Lower leg skin (tissue), 4 donors: ENCODE measurements at regions not wholly inside any gene's neighbourhood (a gene's known extent, or its start where the extent isn't known, plus 50 kb on each side); places are given as distances from the start of the nearest gene placed in this dataset.

Experiments
- DNase-seq, 2 donors: peaks; one replicate each; pipeline ENCODE4 v3.0.0-alpha.2; 2019; ENCODE audit warnings: low spot score in 2 of 2
- H3K4me3 ChIP-seq: fragments of 200-600 bp; sonication (generic); 2 replicates; pipeline ENCODE4 v1.5.1; 2017; ENCODE audit warnings: mild to moderate bottlenecking, low read depth; ENCODE audit not compliant: poor library complexity, severe bottlenecking
- CTCF ChIP-seq, 3 donors: fragments of 450-650 bp; IDR thresholded peaks; one replicate each; pipeline ENCODE4 v1.5.1; 2016; ENCODE audit warnings: antibody characterized with exemption in 3 of 3, mild to moderate bottlenecking in 3 of 3, moderate library complexity in 2 of 3
- POLR2A ChIP-seq, 2 donors: fragments of 450-650 bp; IDR thresholded peaks; one replicate each; pipeline ENCODE4 v1.6.1; 2016 to 2017; ENCODE audit warnings: antibody characterized with exemption in 2 of 2, mild to moderate bottlenecking in 1 of 2, moderate library complexity in 1 of 2
- WGBS, 2 donors: methylation state at CpG; one replicate each; pipeline ENCODE4 v1.1.5; 2018; 5-methylcytosine and 5-hydroxymethylcytosine counted together
- intact Hi-C: fragments of 100-400 bp; cut with DNase I; formaldehyde crosslinking; loops from one replicate; pipeline ENCODE4 v1.15.0; 2023; ENCODE audit warnings: low total_unique reads

- H3K4me3 ChIP-seq, result no peak overlapping the region
- no peak for DNase-seq
- TF ChIP-seq POLR2A (IDR thresholded peaks at IDR 0.05), result no peak
- no peak for TF ChIP-seq CTCF (IDR thresholded peaks at IDR 0.05)
- 64 to 65% methylated on average over 1 of the region's 1 CpG for WGBS, 2 donors
- intact Hi-C loops, result no loop called here
These were observed 475.2 kb upstream of the CELF2 start for GRCh38 chr10:10542477-10542876.

GRCh38 chr10:10544890-10545289 is 472.8 kb upstream of the CELF2 start:
- no peak for DNase-seq
- intact Hi-C loops, result no loop called here
- TF ChIP-seq CTCF (IDR thresholded peaks at IDR 0.05) (no peak), POLR2A (IDR thresholded peaks at IDR 0.05) (no peak)
- H3K4me3 ChIP-seq, result no peak overlapping the region
- 74 to 86% methylated on average over 8 of the region's 8 CpGs for WGBS, 2 donors

- intact Hi-C loops, result no loop called here
- H3K4me3 ChIP-seq, result no peak overlapping the region
- TF ChIP-seq CTCF (IDR thresholded peaks at IDR 0.05), result no peak
- no peak for DNase-seq
- WGBS, 2 donors, result 34 to 42% methylated on average over 5 of the region's 5 CpGs
These were observed 471.9 kb upstream of the CELF2 start for GRCh38 chr10:10545771-10546170.

GRCh38 chr10:10551596-10552301 is 465.9 kb upstream of the CELF2 start:
- 83 to 87% methylated on average over 10 of the region's 10 CpGs for WGBS, 2 donors
- no peak for DNase-seq
- intact Hi-C loops, result no loop called here
- TF ChIP-seq CTCF (IDR thresholded peaks at IDR 0.05) (no peak), POLR2A (IDR thresholded peaks at IDR 0.05) (no peak)
- no peak overlapping the region for H3K4me3 ChIP-seq

GRCh38 chr10:10552948-10553347 is 464.7 kb upstream of the CELF2 start:
- 70 to 77% methylated on average over 3 of the region's 3 CpGs for WGBS, 2 donors
- no peak for DNase-seq
- intact Hi-C loops, result no loop called here
- TF ChIP-seq POLR2A (IDR thresholded peaks at IDR 0.05) (no peak), CTCF (IDR thresholded peaks at IDR 0.05) (no peak)
- no peak overlapping the region for H3K4me3 ChIP-seq
